ENCODE measurements at regions not wholly inside any gene's neighbourhood (a gene's known extent, or its start where the extent isn't known, plus 50 kb on each side); places are given as distances from the start of the nearest gene placed in this dataset.

DNA sequence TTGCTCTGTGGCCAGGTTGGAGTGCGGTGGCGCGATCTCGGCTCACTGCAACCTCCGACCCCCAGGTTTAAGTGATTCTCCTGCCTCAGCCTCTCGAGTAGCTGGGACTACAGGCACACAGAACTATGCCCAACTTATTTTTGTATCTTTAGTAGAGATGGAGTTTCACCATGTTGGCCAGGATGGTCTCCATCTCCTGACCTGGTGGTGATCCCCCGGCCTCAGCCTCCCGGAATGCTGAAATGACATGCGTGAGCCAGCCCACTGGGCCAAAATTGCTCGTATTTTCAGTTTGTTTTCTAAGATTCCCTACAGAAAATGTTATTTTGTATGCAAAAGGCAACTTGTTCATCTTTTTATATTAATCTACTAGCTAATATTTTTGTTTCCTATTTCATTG, 782.6 kb downstream of the TLE1 start:
- no peak overlapping the region for H3K4me3 ChIP-seq
- WGBS, 2 donors (ENCODE audit: low coverage in 1 of 2), result 89% methylated on average over 10 of the region's 10 CpGs; no CpG with 5 or more reads in 1 of the 2 donors
- H3K4me1 ChIP-seq, result no peaks in the 10 kb centered on the region
- no peak overlapping the region for H3K27ac ChIP-seq
- H3K27me3 ChIP-seq, result no peaks in the 10 kb centered on the region
- no peak for DNase-seq
- intact Hi-C loops (cut with DNase I; ENCODE audit: low total_unique reads), result no loop called here
- H3K9me3 ChIP-seq, result no peaks in the 10 kb centered on the region
- H3K36me3 ChIP-seq, result no peaks in the 10 kb centered on the region
- in situ Hi-C loops (cut with MboI; ENCODE audit: low pct_ligation_motif_present in 1 of 4, low pct_unique_long_range_greater_than_20kb in 1 of 4, low sequenced_read_pairs in 3 of 4), result no loop called here
- TF ChIP-seq EP300 (IDR thresholded peaks at IDR 0.05; ENCODE audit: low read depth) (no peak), POLR2AphosphoS5 (IDR thresholded peaks at IDR 0.05) (no peak), POLR2A (IDR thresholded peaks at IDR 0.05) (no peak)
- TF ChIP-seq, protein P1, sequence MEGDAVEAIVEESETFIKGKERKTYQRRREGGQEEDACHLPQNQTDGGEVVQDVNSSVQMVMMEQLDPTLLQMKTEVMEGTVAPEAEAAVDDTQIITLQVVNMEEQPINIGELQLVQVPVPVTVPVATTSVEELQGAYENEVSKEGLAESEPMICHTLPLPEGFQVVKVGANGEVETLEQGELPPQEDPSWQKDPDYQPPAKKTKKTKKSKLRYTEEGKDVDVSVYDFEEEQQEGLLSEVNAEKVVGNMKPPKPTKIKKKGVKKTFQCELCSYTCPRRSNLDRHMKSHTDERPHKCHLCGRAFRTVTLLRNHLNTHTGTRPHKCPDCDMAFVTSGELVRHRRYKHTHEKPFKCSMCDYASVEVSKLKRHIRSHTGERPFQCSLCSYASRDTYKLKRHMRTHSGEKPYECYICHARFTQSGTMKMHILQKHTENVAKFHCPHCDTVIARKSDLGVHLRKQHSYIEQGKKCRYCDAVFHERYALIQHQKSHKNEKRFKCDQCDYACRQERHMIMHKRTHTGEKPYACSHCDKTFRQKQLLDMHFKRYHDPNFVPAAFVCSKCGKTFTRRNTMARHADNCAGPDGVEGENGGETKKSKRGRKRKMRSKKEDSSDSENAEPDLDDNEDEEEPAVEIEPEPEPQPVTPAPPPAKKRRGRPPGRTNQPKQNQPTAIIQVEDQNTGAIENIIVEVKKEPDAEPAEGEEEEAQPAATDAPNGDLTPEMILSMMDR (IDR thresholded peaks at IDR 0.05), result no peak

GRCh38 chr9:80899208-80899607, 790.1 kb downstream of the TLE1 start:
- no peak for TF ChIP-seq POLR2AphosphoS5 (IDR thresholded peaks at IDR 0.05)
- no peak for TF ChIP-seq EP300 (IDR thresholded peaks at IDR 0.05; ENCODE audit: low read depth)
- TF ChIP-seq, protein P1 (IDR thresholded peaks at IDR 0.05), result no peak
- TF ChIP-seq POLR2A (IDR thresholded peaks at IDR 0.05), result no peak
- intact Hi-C loops (cut with DNase I; ENCODE audit: low total_unique reads) (no loop called here), in situ Hi-C loops (cut with MboI; ENCODE audit: low pct_ligation_motif_present in 1 of 4, low pct_unique_long_range_greater_than_20kb in 1 of 4, low sequenced_read_pairs in 3 of 4) (no loop called here)
- Histone ChIP-seq H3K27me3 (no peaks in the 10 kb centered on the region), H3K4me1 (no peaks in the 10 kb centered on the region), H3K9me3 (peaks cover 5 to 12% of the 10 kb centered on the region in 2 donors), H3K27ac (no peak overlapping the region), H3K4me3 (no peak overlapping the region), H3K36me3 (no peaks in the 10 kb centered on the region)
- DNase-seq, result no peak

GRCh38 chr9:80893190-80893589, 796.2 kb downstream of the TLE1 start:
- in situ Hi-C loops (cut with MboI; ENCODE audit: low pct_ligation_motif_present in 1 of 4, low pct_unique_long_range_greater_than_20kb in 1 of 4, low sequenced_read_pairs in 3 of 4), result no loop called here
- Histone ChIP-seq H3K4me1 (no peaks in the 10 kb centered on the region), H3K27me3 (no peaks in the 10 kb centered on the region), H3K9me3 (peaks cover 5 to 12% of the 10 kb centered on the region in 2 donors), H3K36me3 (no peaks in the 10 kb centered on the region), H3K4me3 (no peak overlapping the region), H3K27ac (no peak overlapping the region)
- WGBS, 2 donors (ENCODE audit: low coverage in 1 of 2), result 79% methylated on average over 2 of the region's 2 CpGs
- no peak for DNase-seq
- intact Hi-C loops (cut with DNase I; ENCODE audit: low total_unique reads), result no loop called here
- TF ChIP-seq, protein P1 (IDR thresholded peaks at IDR 0.05), result no peak
- TF ChIP-seq EP300 (IDR thresholded peaks at IDR 0.05; ENCODE audit: low read depth), result no peak
- no peak for TF ChIP-seq POLR2A (IDR thresholded peaks at IDR 0.05)
- TF ChIP-seq POLR2AphosphoS5 (IDR thresholded peaks at IDR 0.05), result no peak

GRCh38 chr9:80892703-80893102, 796.6 kb downstream of the TLE1 start:
- in situ Hi-C loops (cut with MboI; ENCODE audit: low pct_ligation_motif_present in 1 of 4, low pct_unique_long_range_greater_than_20kb in 1 of 4, low sequenced_read_pairs in 3 of 4) (no loop called here), intact Hi-C loops (cut with DNase I; ENCODE audit: low total_unique reads) (no loop called here)
- WGBS, 2 donors (ENCODE audit: low coverage in 1 of 2), result 57 to 72% methylated on average over 1 of the region's 1 CpG

More at GRCh38 chr9:80892703-80893102, 796.6 kb downstream of the TLE1 start:
- no peaks in the 10 kb centered on the region for H3K4me1 ChIP-seq
- no peak for DNase-seq
- H3K27me3 ChIP-seq, result no peaks in the 10 kb centered on the region
- no peak overlapping the region for H3K4me3 ChIP-seq
- TF ChIP-seq, protein P1 (IDR thresholded peaks at IDR 0.05), result no peak
- no peak for TF ChIP-seq POLR2A (IDR thresholded peaks at IDR 0.05)
- TF ChIP-seq POLR2AphosphoS5 (IDR thresholded peaks at IDR 0.05), result no peak
- no peak for TF ChIP-seq EP300 (IDR thresholded peaks at IDR 0.05; ENCODE audit: low read depth)
- H3K9me3 ChIP-seq, result peaks cover 5 to 12% of the 10 kb centered on the region in 2 donors
- no peak overlapping the region for H3K27ac ChIP-seq
- no peaks in the 10 kb centered on the region for H3K36me3 ChIP-seq

All from transverse colon (tissue), 4 donors.